Nephron progenitor cell (in vitro differentiated cells): ENCODE measurements at regions not wholly inside any gene's neighbourhood (a gene's known extent, or its start where the extent isn't known, plus 50 kb on each side); places are given as distances from the start of the nearest gene placed in this dataset.

Experiments
- DNase-seq: peaks from one replicate; pipeline ENCODE4 v3.0.0; 2021
- H3K27ac Mint-ChIP-seq: 2 replicates; pipeline ENCODE4 v1.8.0; 2021; ENCODE audit warnings: mild to moderate bottlenecking, moderate library complexity, mixed read lengths
- H3K27me3 Mint-ChIP-seq: 2 replicates; pipeline ENCODE4 v1.8.0; 2021; ENCODE audit warnings: mild to moderate bottlenecking, low read depth, mixed read lengths; ENCODE audit not compliant: poor library complexity
- H3K36me3 Mint-ChIP-seq: 2 replicates; pipeline ENCODE4 v1.8.0; 2021; ENCODE audit warnings: low read depth, mixed read lengths
- H3K4me1 Mint-ChIP-seq: 2 replicates; pipeline ENCODE4 v1.8.0; 2021; ENCODE audit warnings: mixed read lengths
- H3K4me3 Mint-ChIP-seq: 2 replicates; pipeline ENCODE4 v1.8.0; 2021; ENCODE audit warnings: mild to moderate bottlenecking, moderate library complexity, mixed read lengths
- H3K9me3 Mint-ChIP-seq: 2 replicates; pipeline ENCODE4 v1.8.0; 2021; ENCODE audit warnings: mild to moderate bottlenecking, moderate library complexity, mixed read lengths
- TF ChIP-seq, protein P1 (sequence below): fragments of 200-600 bp; sonication (generic); IDR thresholded peaks from 2 replicates; pipeline ENCODE4 v1.5.0; 2021; ENCODE audit warnings: antibody characterized with exemption

DNA sequence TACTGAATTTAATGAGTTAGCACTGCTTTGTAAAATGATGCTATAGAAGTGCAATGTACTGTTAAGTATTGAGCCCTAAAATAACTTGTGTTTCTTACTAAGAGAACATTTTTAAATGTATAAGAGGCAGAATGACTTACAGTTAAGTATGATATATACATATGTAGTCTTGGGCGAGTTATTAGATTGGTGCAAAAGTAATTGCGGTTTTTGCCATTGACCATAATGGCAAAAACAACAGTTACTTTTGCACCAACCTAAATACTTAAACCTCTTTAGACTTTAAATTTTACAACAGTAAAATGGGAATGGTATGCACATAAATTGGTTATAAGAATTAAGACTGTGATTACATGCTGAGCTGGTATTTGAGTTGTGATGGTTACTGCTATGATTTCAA, 79.8 kb downstream of the CNTN3 start:
- H3K9me3 Mint-ChIP-seq = no peaks in the 10 kb centered on the region
- H3K36me3 Mint-ChIP-seq = no peaks in the 10 kb centered on the region
- no peak overlapping the region for H3K27ac Mint-ChIP-seq
- no peak overlapping the region for H3K4me3 Mint-ChIP-seq
- TF ChIP-seq, protein P1, sequence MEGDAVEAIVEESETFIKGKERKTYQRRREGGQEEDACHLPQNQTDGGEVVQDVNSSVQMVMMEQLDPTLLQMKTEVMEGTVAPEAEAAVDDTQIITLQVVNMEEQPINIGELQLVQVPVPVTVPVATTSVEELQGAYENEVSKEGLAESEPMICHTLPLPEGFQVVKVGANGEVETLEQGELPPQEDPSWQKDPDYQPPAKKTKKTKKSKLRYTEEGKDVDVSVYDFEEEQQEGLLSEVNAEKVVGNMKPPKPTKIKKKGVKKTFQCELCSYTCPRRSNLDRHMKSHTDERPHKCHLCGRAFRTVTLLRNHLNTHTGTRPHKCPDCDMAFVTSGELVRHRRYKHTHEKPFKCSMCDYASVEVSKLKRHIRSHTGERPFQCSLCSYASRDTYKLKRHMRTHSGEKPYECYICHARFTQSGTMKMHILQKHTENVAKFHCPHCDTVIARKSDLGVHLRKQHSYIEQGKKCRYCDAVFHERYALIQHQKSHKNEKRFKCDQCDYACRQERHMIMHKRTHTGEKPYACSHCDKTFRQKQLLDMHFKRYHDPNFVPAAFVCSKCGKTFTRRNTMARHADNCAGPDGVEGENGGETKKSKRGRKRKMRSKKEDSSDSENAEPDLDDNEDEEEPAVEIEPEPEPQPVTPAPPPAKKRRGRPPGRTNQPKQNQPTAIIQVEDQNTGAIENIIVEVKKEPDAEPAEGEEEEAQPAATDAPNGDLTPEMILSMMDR = no peak
- no peak for DNase-seq
- peaks cover 11% of the 10 kb centered on the region for H3K27me3 Mint-ChIP-seq
- no peaks in the 10 kb centered on the region for H3K4me1 Mint-ChIP-seq

DNA sequence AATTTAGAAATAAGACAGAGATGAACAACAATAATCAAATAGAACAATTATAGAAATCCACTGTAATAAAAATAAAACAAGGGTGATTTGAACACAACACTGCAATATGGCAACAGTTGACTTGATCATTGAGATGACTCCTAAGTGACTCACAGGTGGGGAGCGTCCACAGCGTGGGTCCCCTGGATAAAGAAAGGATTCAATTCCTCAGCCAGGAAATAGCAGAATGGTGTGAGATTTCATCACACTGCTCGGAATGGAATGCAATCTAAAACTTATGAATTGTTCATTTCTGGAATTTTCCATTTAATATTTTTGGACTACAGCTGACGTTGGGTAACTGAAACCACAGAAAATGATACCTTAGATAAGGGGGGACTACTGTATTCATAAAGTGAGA, 82.0 kb downstream of the CNTN3 start:
- Mint-ChIP-seq H3K27ac (no peak overlapping the region), H3K36me3 (no peaks in the 10 kb centered on the region), H3K4me1 (no peaks in the 10 kb centered on the region), H3K4me3 (no peak overlapping the region), H3K27me3 (peaks cover 11% of the 10 kb centered on the region), H3K9me3 (no peaks in the 10 kb centered on the region)
- TF ChIP-seq, protein P1 = no peak
- no peak for DNase-seq

DNA sequence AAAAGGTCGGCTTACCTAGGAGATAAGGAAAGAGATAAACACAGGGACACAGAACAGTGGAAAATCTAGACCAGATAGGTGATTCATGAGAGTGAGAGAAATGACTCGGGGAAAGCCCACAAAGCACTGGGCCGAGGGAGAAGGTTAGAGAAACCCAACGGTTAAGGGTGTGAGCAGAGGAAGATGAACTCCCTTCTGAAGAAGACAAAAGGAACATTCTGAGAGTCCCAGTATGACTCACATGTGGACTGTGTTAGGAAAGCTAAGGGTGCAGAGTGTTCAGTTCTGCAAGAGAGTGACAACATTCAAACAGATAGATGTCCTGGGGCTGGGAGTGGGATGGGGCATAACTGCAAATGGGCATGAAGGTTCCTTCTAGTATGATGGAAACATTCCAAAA, 83.0 kb downstream of the CNTN3 start:
- DNase-seq = no peak
- TF ChIP-seq, protein P1 = no peak
- H3K27ac Mint-ChIP-seq = no peak overlapping the region
- peaks cover 15% of the 10 kb centered on the region for H3K27me3 Mint-ChIP-seq
- H3K36me3 Mint-ChIP-seq = no peaks in the 10 kb centered on the region
- no peak overlapping the region for H3K4me3 Mint-ChIP-seq
- H3K4me1 Mint-ChIP-seq = no peaks in the 10 kb centered on the region
- no peaks in the 10 kb centered on the region for H3K9me3 Mint-ChIP-seq

DNA sequence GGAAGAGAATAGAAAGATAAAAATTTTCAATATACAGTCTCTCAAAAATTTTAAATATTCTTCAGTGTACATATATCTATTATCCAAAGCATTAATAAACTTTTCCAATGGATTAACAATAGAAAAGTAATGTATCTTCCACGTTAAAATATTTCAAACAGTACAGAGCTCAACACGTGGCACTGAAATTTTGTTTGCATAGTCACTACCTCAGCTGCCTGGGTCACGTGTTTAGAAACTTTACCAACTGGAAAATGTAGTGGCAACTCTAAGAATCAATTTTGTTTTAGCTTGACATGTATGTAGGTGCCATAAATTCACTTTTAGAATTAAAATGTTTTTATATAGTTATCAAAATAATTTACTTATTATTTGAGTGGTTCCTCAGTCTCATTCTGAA, 85.3 kb downstream of the CNTN3 start:
- no peak for DNase-seq
- Mint-ChIP-seq H3K9me3 (no peaks in the 10 kb centered on the region), H3K27ac (no peak overlapping the region), H3K4me3 (no peak overlapping the region), H3K36me3 (no peaks in the 10 kb centered on the region), H3K27me3 (peaks cover 14% of the 10 kb centered on the region), H3K4me1 (no peaks in the 10 kb centered on the region)
- TF ChIP-seq, protein P1 = no peak

DNA sequence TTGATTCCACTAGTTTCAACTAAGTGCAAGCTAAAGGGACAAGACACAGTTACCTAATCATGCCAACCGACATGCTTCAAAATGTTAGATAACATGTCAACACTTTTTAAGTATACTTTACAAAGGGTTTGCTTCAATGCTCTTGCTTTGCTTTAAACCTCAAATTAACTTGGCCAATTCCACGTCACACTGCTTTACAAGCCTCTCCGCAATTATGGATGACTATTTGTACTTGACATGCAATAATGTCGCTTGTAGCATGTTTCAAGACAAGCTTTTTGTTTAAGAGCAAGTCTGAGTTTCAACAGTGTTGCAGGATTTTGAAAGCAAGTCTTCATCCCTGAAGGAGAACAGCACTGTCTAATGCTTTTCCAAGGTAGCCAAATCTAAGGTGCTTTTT, 86.9 kb downstream of the CNTN3 start:
- no peak overlapping the region for H3K4me3 Mint-ChIP-seq
- no peak for DNase-seq
- no peaks in the 10 kb centered on the region for H3K9me3 Mint-ChIP-seq
- no peaks in the 10 kb centered on the region for H3K4me1 Mint-ChIP-seq
- TF ChIP-seq, protein P1 = no peak
- no peaks in the 10 kb centered on the region for H3K36me3 Mint-ChIP-seq
- H3K27ac Mint-ChIP-seq = no peak overlapping the region
- H3K27me3 Mint-ChIP-seq = peaks cover 17% of the 10 kb centered on the region

DNA sequence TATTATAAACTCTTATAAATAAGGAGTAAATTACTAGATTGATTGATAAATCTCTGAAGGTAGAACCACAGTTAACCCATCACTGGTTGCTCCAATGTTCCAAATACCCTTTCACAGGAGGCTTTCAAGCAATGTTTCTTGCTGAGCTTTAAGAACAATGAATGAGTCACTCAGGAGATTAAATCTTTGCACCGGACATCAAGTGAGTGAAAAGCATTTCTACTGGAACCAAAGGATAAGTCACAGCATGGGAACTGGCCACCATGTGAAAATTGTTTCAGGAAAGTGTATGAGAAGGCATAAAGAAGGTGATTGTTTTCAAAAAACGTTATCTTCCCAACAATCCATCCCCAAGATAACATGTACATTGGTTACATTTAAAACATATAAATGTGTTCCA, 90.6 kb downstream of the CNTN3 start:
- DNase-seq = no peak
- Mint-ChIP-seq H3K27ac (no peak overlapping the region), H3K4me3 (no peak overlapping the region), H3K4me1 (no peaks in the 10 kb centered on the region), H3K27me3 (peaks cover 12% of the 10 kb centered on the region), H3K36me3 (no peaks in the 10 kb centered on the region), H3K9me3 (no peaks in the 10 kb centered on the region)
- TF ChIP-seq, protein P1 = no peak
